Cardiac fibroblast (primary cell): ENCODE measurements at regions not wholly inside any gene's neighbourhood (a gene's known extent, or its start where the extent isn't known, plus 50 kb on each side); places are given as distances from the start of the nearest gene placed in this dataset.

Experiments
- DNase-seq, 2 donors: peaks; one replicate each; pipeline versions ENCODE4 v3.0.0 to v3.0.0-alpha.2; 2010; ENCODE audit warnings: low read depth in 2 of 2
- H3K4me3 ChIP-seq, 2 donors: replicated peaks in 1 of 2; 1 replicate in 1 of 2; 2 replicates in 1 of 2; pipeline ENCODE4 v1.5.1; 2011; ENCODE audit warnings: low read depth in 2 of 2, low read length in 2 of 2, mild to moderate bottlenecking in 2 of 2, moderate library complexity in 1 of 2
- TF ChIP-seq, protein P1 (sequence below): IDR thresholded peaks from one replicate; pipeline ENCODE4 v1.5.1; 2011; ENCODE audit warnings: low read depth, mild to moderate bottlenecking, low read length, inconsistent platforms

DNA sequence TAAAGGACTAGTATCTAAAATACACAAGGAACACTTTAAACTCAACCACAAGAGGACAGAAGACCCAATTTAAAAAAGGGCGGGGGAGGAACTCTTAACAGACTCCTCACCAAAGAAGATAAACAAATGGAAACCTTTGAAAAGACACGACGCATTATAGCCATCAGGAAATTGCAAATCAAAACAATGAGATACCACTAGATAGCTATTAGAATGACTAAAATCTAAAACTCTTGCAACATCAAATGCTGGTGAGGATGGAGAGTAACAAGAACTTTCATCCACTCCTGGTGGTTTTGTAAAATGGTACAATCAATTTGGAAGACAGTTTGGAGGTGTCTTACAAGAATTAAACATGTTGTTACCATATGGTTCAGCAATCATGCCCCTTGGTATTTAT, 708.2 kb downstream of the BRINP3 start:
- no peak for DNase-seq
- TF ChIP-seq, protein P1, sequence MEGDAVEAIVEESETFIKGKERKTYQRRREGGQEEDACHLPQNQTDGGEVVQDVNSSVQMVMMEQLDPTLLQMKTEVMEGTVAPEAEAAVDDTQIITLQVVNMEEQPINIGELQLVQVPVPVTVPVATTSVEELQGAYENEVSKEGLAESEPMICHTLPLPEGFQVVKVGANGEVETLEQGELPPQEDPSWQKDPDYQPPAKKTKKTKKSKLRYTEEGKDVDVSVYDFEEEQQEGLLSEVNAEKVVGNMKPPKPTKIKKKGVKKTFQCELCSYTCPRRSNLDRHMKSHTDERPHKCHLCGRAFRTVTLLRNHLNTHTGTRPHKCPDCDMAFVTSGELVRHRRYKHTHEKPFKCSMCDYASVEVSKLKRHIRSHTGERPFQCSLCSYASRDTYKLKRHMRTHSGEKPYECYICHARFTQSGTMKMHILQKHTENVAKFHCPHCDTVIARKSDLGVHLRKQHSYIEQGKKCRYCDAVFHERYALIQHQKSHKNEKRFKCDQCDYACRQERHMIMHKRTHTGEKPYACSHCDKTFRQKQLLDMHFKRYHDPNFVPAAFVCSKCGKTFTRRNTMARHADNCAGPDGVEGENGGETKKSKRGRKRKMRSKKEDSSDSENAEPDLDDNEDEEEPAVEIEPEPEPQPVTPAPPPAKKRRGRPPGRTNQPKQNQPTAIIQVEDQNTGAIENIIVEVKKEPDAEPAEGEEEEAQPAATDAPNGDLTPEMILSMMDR, result no peak
- H3K4me3 ChIP-seq, result no peak overlapping the region

DNA sequence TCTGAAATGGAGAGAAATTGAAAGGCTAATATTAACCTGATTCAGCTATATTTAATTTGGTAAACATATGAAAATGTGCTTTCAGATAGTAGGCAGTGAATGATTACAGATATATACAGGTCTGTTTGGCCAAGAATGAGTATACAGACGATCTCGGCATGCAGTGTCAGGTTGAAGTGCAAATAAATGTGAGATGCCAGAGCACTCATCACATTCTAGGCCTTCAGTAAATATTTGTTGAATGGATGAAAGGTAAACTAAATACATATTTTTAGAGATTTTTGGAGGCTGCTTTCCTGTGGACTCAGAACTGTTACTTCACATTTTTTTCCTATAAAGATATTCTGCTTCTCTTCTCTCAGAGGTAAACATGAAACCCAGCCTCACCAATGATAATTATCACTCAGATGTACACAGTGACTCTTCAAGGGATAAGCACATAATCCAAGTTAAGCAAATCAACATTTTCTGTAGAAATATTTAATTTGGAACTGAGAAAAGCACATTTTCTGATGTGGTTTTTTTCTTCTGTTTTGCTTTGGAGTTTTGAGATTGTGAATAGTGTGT, 702.9 kb downstream of the BRINP3 start:
- TF ChIP-seq, protein P1, result no peak

DNA sequence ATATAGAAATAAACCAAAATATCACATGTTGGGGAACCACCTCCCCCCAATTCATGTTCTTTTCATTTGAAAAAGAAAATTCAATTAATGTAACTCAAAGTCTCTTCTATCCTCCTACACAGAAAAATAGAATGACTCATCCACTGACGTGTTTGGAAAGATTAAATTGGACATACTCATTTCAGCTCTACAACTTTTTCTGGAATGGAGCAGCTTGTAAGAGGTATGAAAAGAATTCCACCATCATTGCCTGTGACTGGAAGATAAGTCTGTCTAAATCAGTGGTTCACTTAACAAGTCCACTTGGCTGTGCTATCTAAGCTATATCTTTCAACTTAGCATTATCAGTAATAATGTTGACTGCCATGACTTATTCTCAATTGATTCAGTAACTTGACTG, 702.3 kb downstream of the BRINP3 start:
- TF ChIP-seq, protein P1, result no peak
- no peak overlapping the region for H3K4me3 ChIP-seq
- peak; percentile 1 to 79 for DNase-seq

More for the DNA sequence above, 702.9 kb downstream of the BRINP3 start:
- no peak for DNase-seq
- H3K4me3 ChIP-seq, result no peak overlapping the region

DNA sequence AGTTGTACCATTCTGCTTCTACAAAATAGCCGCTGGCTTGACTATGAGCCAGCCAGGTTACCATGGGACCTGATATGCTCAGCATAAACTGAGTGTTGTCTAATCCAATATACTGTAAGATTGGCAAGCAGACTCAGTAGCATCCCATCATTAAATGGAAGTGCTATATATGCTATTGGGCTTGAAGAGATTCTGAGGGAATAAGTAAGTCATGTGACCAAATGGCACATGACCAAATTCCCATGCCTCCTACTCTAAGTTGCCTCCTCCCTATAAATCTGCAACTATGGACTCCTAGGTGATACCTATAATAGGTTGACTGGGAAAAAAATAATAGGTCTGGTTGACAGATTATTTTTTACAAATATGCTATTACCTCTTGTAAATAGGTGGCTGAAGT, 698.6 kb downstream of the BRINP3 start:
- no peak overlapping the region for H3K4me3 ChIP-seq
- no peak for DNase-seq
- TF ChIP-seq, protein P1, result no peak

DNA sequence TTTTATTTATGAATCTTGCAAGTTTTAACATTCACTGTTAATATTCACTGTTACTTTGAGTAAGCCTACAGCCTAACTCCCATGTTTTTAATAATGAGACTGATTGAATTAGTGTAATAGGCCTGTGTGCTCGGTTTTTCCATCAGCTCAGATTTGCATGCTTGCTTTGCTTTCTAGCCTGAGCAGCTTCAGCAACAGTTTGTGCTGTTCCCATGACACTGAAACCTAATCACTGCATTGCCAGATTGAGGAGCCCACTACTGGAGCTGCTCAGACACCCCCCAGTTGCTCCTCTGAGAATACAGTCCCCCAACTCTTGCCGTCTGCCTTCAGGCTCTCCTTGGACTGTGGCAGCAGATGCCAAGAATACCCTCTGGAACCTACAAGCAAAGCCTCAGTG, 695.4 kb downstream of the BRINP3 start:
- no peak overlapping the region for H3K4me3 ChIP-seq
- DNase-seq, result no peak
- TF ChIP-seq, protein P1, result no peak

DNA sequence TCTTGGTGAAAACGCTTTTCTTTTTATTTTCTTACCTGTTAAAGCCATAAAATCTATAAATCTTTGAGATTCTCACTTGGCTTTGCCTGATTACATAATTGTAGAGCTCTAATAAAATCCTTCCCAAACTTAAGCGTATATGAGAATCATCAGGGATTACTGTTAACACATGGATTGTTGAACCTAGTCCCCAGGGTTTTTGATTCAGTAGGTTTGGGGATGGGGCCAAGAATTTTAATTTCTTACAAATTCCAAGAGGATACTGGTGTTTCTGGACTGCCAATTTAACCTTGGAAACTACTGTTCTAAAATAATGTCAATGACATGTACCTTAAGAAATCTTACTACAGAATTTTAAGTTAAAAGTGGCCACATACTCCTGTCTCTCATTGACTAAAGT, 694.2 kb downstream of the BRINP3 start:
- DNase-seq, result no peak
- TF ChIP-seq, protein P1, result no peak
- no peak overlapping the region for H3K4me3 ChIP-seq

DNA sequence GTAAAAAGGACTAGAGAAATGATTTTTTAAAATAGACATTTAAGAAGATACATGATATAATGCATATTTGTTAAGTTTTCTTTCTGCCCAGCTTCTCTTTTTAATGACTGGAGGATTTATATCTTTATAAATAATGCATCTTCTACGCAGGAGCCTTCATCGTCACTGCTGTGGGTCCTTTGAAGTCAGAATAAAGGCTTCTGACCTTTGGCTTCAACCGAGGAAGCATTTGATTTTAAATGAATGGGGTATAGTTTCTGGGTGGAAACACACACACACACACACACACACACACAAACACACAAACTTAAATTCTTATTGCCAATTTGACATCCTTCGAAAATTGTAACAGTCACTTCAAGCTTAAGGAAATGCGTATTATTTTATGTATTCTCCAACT, 690.9 kb downstream of the BRINP3 start:
- H3K4me3 ChIP-seq, result no peak overlapping the region

More for the DNA sequence above, 690.9 kb downstream of the BRINP3 start:
- TF ChIP-seq, protein P1, result no peak
- no peak for DNase-seq
